GM19438 (cell line): ENCODE measurements at regions not wholly inside any gene's neighbourhood (a gene's known extent, or its start where the extent isn't known, plus 50 kb on each side); places are given as distances from the start of the nearest gene placed in this dataset.
"Not testable (repeated sequence)": the region's sequence is repeated elsewhere in the genome, so short reads cannot be mapped to it uniquely, and the experiment has no call there.

Experiments
- ATAC-seq: cut with Tn5 transposase; IDR thresholded peaks from one replicate; pipeline ENCODE4 v1.9.1; 2021; ENCODE audit warnings: low read depth; ENCODE audit not compliant: unreplicated experiment

GRCh38 chr3:39739658-39740057, 69.8 kb upstream of the MYRIP start:
- ATAC-seq = not testable (repeated sequence)

DNA sequence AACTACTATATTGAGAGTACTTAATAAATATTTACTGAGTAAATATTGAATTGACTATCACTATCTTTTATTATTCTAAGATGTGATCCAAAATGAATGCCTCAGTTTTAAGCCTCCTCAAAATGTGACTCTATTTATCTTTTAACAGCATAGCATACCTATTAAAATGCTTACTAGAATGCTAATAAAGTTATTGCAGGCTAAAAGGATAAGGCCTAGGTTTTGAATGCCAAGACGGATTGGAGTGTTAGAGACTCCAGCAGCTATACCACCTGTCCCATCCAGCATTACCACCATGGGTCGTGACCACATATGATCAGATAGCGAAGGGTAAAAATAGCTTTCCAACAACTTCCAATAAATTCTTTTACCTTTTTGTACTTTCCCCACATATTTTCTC, 64.7 kb upstream of the MYRIP start:
- no peak for ATAC-seq

DNA sequence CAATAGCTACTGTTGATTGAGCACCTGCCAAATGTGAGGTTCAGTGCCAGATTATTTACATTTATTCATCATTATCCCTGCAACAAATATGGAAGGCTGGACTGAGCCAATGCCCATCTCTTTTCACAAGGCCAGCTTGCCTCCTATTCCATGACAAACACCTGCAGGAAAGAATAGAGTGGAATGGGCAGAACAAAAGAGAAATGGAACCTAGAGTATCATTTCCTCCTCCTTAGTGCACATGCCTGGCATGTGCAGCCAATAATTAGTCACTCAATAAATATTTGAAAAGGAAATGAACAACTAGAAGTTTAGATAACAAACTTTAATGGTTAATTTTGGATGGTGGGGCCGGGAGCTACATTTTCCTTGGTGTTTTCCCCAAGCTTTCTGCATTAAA, 61.4 kb upstream of the MYRIP start:
- no peak for ATAC-seq

DNA sequence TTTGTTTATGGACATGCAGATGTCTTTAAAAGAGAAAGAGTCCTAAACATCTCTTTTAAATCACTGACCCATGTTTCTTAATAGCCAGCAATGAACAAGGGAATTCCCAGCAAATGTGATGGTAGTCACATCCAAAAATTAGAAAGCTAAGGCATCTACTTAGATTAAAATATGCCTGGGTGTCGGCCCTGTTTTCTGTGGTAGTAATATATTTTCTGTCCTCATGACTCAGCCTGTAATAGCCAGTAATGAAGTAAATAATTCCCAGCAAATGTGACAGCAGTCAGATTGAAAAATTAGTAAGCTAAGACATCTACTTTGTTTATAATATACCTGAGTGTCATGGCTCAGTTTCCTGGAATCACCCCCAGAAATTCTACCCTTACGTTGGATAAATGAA, 60.6 kb upstream of the MYRIP start:
- ATAC-seq = no peak

DNA sequence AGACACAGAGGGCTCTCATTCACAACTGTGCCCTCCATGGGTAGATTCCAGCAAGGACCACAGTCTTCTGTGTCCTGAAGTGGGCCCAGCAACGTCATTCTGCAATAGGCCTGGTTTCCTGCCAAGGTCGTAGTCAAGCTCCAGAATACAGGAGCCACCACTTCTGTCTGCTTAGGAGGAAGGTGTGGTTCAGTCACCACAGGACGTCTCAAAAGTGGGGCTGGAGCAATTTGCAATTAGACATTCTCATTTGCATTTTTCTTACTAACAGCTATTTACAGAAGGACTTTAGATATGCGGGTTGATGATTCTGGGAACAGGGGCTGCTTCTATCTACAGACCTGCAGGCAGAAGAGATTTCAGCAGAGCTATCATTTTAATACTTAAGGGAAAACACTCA, 58.7 kb upstream of the MYRIP start:
- no peak for ATAC-seq

DNA sequence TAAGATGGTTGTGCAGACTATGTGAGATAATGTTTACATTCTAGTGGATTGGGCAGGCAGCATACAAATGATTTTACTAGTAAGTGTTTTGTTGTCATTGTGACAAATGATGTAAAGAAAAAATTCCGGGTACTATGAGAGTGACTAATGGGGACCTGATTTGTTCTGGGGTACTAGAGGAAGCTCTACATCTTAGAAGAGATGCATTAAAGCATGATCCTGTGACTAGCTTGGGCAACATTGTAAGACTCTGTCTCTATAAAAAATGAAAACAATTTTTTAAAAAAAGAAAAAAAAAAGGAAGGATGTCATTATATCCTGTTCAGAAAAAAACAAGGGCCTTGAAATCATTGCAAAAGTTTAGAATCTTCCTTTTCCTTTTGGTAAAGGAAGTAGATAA, 58.1 kb upstream of the MYRIP start:
- ATAC-seq = no peak

DNA sequence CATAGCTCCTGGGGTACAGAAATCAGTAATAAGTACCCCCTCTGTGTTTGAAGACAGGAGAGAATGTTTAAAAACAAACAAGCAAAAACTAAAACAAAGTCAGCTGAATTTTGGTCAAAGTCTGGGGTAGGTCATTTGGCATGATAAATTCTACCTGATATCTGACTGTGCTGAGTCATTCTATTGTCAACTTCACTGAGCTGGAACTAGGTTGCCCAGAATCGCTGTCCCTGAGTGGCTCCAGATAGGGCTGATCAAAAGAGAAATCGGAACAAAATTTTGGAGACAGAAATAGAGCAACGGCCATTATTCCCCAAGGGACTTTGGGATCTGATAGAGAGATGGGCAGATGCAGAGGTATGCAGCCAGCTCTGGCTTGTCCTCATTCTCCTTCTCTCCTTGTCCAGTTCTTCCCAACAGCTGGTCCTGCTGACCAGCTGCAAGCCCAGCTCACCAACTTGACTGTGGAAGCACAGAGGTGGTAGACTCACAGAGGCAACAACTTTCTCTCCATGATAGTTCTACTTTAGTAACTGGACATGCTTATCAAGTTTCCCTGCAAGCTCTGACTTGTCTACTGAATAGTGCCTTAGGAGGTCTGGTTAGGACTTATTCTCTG, 57.3 kb upstream of the MYRIP start:
- ATAC-seq = no peak

- no peak for ATAC-seq
Observed at GRCh38 chr3:39752751-39753150, 56.7 kb upstream of the MYRIP start.

DNA sequence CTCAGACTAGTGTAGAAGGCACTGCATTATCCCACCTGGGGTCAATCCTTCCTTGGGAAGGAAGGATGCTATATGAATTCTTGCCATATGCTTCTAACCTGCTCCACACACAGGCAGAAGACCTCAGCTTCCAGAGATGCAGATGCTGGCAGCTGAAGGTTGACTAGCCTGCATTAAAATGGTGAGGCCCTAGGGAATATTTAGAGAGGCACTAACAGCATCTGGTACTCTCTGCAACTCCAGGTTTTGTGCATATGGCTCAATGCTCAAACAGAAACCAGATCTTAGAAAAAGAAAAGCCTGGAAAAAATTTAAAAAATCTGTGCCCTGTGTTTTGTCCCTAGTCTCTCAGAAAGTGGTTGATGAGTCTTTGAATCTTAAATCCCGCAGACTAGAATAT, 56.0 kb upstream of the MYRIP start:
- no peak for ATAC-seq

GRCh38 chr3:39754549-39754948, 54.9 kb upstream of the MYRIP start:
- peak; percentile 52 for ATAC-seq

DNA sequence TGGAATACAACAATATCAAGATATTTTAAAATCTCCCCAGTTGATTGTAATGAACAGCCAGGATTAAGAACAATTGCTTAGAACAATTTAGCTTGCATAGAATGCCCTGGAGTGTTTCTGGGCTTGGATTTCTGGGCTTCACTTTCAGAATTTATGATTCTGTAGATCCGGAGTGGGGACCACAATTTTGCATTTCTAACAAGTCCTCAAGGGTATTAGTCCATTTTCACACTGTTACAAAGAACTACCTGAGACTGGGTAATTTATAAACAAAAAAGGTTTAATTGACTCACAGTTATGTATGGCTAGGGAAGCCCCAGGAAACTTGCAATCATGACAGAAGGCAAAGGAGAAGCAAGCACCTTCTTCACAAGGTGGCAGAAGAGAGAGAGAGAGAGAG, 54.3 kb upstream of the MYRIP start:
- ATAC-seq = no peak

DNA sequence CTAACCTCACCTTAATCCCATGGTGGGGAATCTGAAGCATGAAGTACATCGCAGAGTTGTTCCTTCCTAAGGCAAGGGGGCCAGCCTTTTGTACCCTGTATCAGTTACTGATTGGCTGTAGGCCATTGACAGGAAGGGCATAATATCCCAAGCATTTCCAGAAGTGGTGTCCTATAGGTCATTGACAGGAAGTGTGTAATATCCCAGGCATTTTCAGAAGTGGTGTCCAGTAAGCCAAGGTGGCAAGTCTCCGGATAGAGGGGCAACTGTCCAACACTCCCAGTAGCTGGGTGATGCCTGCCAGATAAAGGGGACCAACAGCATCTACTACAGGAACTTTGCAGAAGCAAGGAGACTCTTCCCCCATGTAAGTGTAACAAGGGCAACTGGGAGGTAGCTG, 52.1 kb upstream of the MYRIP start:
- ATAC-seq = no peak
